K562 (cell line): ENCODE measurements at regions not wholly inside any gene's neighbourhood (a gene's known extent, or its start where the extent isn't known, plus 50 kb on each side); places are given as distances from the start of the nearest gene placed in this dataset.

ENCODE experiments used
- ATAC-seq: fragments of 200-7000 bp; cut with Tn5 transposase; 3 replicates; pipeline ENCODE4 v1.9.1; 2020; ENCODE audit warnings: moderate library complexity
- BruUV-seq: library from RNA; stranded (reverse); fragments of 400-500 nt; replicated peaks from 2 replicates; lab custom pipeline; 2021; lab: Mats Ljungman, UMichigan
- CTCF ChIA-PET: fragments of 300-600 bp; formaldehyde crosslinking; extraction: SDS; loops from one replicate; lab custom pipeline; 2021; ENCODE audit warnings: low intra/inter-chr PET ratio; lab: Yijun Ruan, JAX
- POLR2A ChIA-PET: fragments of 300-600, 350-650 bp; sonication (Branson Sonifier 250); formaldehyde crosslinking; extraction: SDS; loops from one replicate; lab custom pipeline; 2021; ENCODE audit warnings: antibody characterized with exemption, inconsistent platforms; lab: Yijun Ruan, JAX
- DNase-seq, 4 experiments: peaks; one replicate each; pipeline versions ENCODE4 v3.0.0 to v3.0.0-alpha.2; 2011 to 2018; ENCODE audit warnings: low spot score in 3 of 4, mixed read lengths in 3 of 4; ENCODE audit errors: extremely low read depth in 1 of 4
- FAIRE-seq: peaks from 2 replicates; lab custom pipeline; 2011; peaks lifted over from hg19 to GRCh38; lab: Jason Lieb, UNC
- H2AFZ ChIP-seq: 2 replicates; pipeline ENCODE4 v1.6.0; 2011; ENCODE audit warnings: low read depth, low read length, control low read depth, inconsistent platforms
- H3K27ac ChIP-seq: fragments of 200-600 bp; 3 replicates; pipeline ENCODE4 v1.8.0; 2011; ENCODE audit warnings: low read depth, mild to moderate bottlenecking, control low read depth, inconsistent platforms, low read length, moderate library complexity, mixed read lengths; ENCODE audit errors: extremely low read depth
- H3K27me3 ChIP-seq, 2 experiments: fragments of 300-600 bp in 1 of 2; 2 replicates in 1 of 2; 3 replicates in 1 of 2; pipeline versions ENCODE4 v1.6.0 to v1.8.0; 2011; ENCODE audit warnings: inconsistent platforms in 2 of 2, low read length in 2 of 2, mild to moderate bottlenecking in 1 of 2, mixed read lengths in 1 of 2, moderate library complexity in 1 of 2; ENCODE audit not compliant: control insufficient read depth in 2 of 2, insufficient read depth in 2 of 2
- H3K36me3 ChIP-seq: fragments of 300-600 bp; 3 replicates; pipeline ENCODE4 v1.8.0; 2011; ENCODE audit warnings: mild to moderate bottlenecking, low read length, inconsistent platforms; ENCODE audit not compliant: control insufficient read depth, insufficient read depth
- H3K4me1 ChIP-seq, 2 experiments: fragments of 200-600 bp in 1 of 2; replicated peaks in 1 of 2; 2 replicates in 1 of 2; 3 replicates in 1 of 2; pipeline versions ENCODE4 v1.5.1 to v1.8.0; 2011; ENCODE audit warnings: inconsistent platforms in 2 of 2, low read length in 2 of 2, mild to moderate bottlenecking in 1 of 2, mixed read lengths in 1 of 2, moderate library complexity in 1 of 2; ENCODE audit not compliant: control insufficient read depth in 2 of 2, insufficient read depth in 2 of 2
- H3K4me2 ChIP-seq: 2 replicates; pipeline ENCODE4 v1.6.1; 2011; ENCODE audit warnings: low read length, control low read depth, inconsistent platforms, mixed read lengths; ENCODE audit not compliant: insufficient read depth
- H3K4me3 ChIP-seq: fragments of 200-600 bp; sonication (generic), shearing (Covaris generic); 2 replicates; pipeline ENCODE4 v1.5.1; 2016; ENCODE audit warnings: control low read depth, inconsistent platforms
- H3K79me2 ChIP-seq: fragments of 200-600 bp; 3 replicates; pipeline ENCODE4 v1.8.0; 2011; ENCODE audit warnings: low read length, inconsistent platforms; ENCODE audit not compliant: control insufficient read depth, insufficient read depth
- H3K9ac ChIP-seq, 2 experiments: 2 replicates each; pipeline versions ENCODE4 v1.6.0 to v1.6.1; 2011; ENCODE audit warnings: low read depth in 2 of 2, low read length in 2 of 2, control low read depth in 1 of 2, inconsistent platforms in 1 of 2, mild to moderate bottlenecking in 1 of 2, mixed read lengths in 1 of 2; ENCODE audit not compliant: insufficient read depth in 1 of 2
- H3K9me1 ChIP-seq: one replicate; pipeline ENCODE4 v1.6.0; 2011; ENCODE audit warnings: inconsistent platforms, mild to moderate bottlenecking, low read length, moderate library complexity; ENCODE audit not compliant: control insufficient read depth, insufficient read depth
- H3K9me3 ChIP-seq: replicated peaks from 2 replicates; pipeline ENCODE4 v1.5.1; 2011; ENCODE audit warnings: low read depth, low read length, inconsistent platforms; ENCODE audit not compliant: control insufficient read depth, insufficient read depth
- H4K20me1 ChIP-seq: replicated peaks from 2 replicates; pipeline ENCODE4 v1.6.1; 2011; ENCODE audit warnings: low read length, inconsistent platforms, mixed read lengths; ENCODE audit not compliant: control insufficient read depth, insufficient read depth
- ARNT ChIP-seq, 2 experiments: fragments of 450-650 bp; IDR thresholded peaks; 2 replicates each; pipeline ENCODE4 v1.6.1; 2016; ENCODE audit warnings: mild to moderate bottlenecking in 1 of 2
- CBX3 ChIP-seq, 2 experiments: IDR thresholded peaks; 1 replicate in 1 of 2; 2 replicates in 1 of 2; pipeline ENCODE4 v1.6.1; 2012; ENCODE audit warnings: inconsistent platforms in 2 of 2, low read length in 2 of 2, borderline replicate concordance in 1 of 2, control low read depth in 1 of 2
- CREB1 ChIP-seq, 2 experiments: sonication (generic) in 1 of 2; formaldehyde crosslinking in 1 of 2; IDR thresholded peaks; 2 replicates each; pipeline versions ENCODE4 v1.6.1 to v1.8.0; 2012 to 2022; ENCODE audit warnings: inconsistent platforms in 1 of 2, mild to moderate bottlenecking in 1 of 2, missing genetic modification reagents in 1 of 2, moderate library complexity in 1 of 2
- CSDE1 ChIP-seq, 2 experiments: fragments of 450-650 bp; IDR thresholded peaks; 2 replicates each; pipeline ENCODE4 v1.6.1; 2016; ENCODE audit warnings: mild to moderate bottlenecking in 1 of 2
- CXXC5 ChIP-seq: fragments of 250-450 bp; sonication (Bioruptor Pico); IDR thresholded peaks from 2 replicates; pipeline ENCODE4 v1.8.0; 2022; ENCODE audit warnings: inconsistent platforms, mild to moderate bottlenecking, moderate library complexity
- E2F1 ChIP-seq: sonication (generic); formaldehyde crosslinking; IDR thresholded peaks from 2 replicates; pipeline ENCODE4 v1.8.1; 2023; ENCODE audit warnings: mild to moderate bottlenecking, missing genetic modification reagents, moderate library complexity
- RBM14 ChIP-seq: fragments of 200-400 bp; formaldehyde crosslinking; IDR thresholded peaks from 2 replicates; pipeline ENCODE4 v1.6.1; 2018; ENCODE audit warnings: low read depth, mild to moderate bottlenecking, low read length, moderate library complexity, borderline replicate concordance; ENCODE audit not compliant: insufficient read depth
- RBM39 ChIP-seq: fragments of 200-400 bp; formaldehyde crosslinking; optimal IDR thresholded peaks from 2 replicates; pipeline ENCODE3; 2018; ENCODE audit warnings: low read depth, low read length
- SIN3A ChIP-seq, 2 experiments: fragments of 150-350 bp in 1 of 2; IDR thresholded peaks; 2 replicates each; pipeline ENCODE4 v1.6.1; 2011 to 2016; ENCODE audit warnings: borderline replicate concordance in 2 of 2, low read depth in 2 of 2, low read length in 2 of 2, mild to moderate bottlenecking in 2 of 2, moderate library complexity in 2 of 2; ENCODE audit not compliant: control insufficient read depth in 1 of 2
- SMAD1 ChIP-seq: fragments of 150-350 bp; IDR thresholded peaks from 2 replicates; pipeline ENCODE4 v1.6.1; 2014; ENCODE audit warnings: low read length, low read depth; ENCODE audit not compliant: partially characterized antibody
- SPI1 ChIP-seq: IDR thresholded peaks from 2 replicates; pipeline ENCODE4 v1.6.1; 2011; ENCODE audit warnings: low read depth, low read length, control low read depth, borderline replicate concordance
- USF1 ChIP-seq: sonication (generic); formaldehyde crosslinking; IDR thresholded peaks from 2 replicates; pipeline ENCODE4 v1.9.0; 2022; ENCODE audit warnings: mild to moderate bottlenecking, missing genetic modification reagents
- ZNF124 ChIP-seq: sonication (generic); formaldehyde crosslinking; IDR thresholded peaks from 2 replicates; pipeline ENCODE4 v1.8.1; 2022; ENCODE audit warnings: missing genetic modification reagents
- ZNF778 ChIP-seq: fragments of 450-650 bp; formaldehyde crosslinking; IDR thresholded peaks from 2 replicates; pipeline ENCODE4 v1.4.0; 2020; ENCODE audit warnings: mild to moderate bottlenecking, moderate library complexity
- WGBS: fragments of 100-300 bp; shearing (Covaris generic); methylation state at CpG from one replicate; pipeline ENCODE4 v1.1.6; 2016; ENCODE audit warnings: low coverage, mixed read lengths; ENCODE audit not compliant: insufficient coverage; ENCODE audit errors: missing lambda C conversion rate; 5-methylcytosine and 5-hydroxymethylcytosine counted together
- in situ Hi-C: fragments of 300-500 bp; cut with MboI; formaldehyde crosslinking; loops from 4 replicates; pipeline ENCODE4 v1.15.0; 2018; ENCODE audit warnings: inconsistent platforms, mixed read lengths
- intact Hi-C: fragments of 100-400 bp; cut with micrococcal nuclease; formaldehyde crosslinking; loops from 2 replicates; pipeline ENCODE4 v1.14.2; 2022
- TF ChIP-seq, protein P1 (sequence below), 2 experiments: fragments of 200-800 bp in 1 of 2; sonication (Bioruptor generic) in 1 of 2; sonication (generic) in 1 of 2; formaldehyde crosslinking in 1 of 2; IDR thresholded peaks in 1 of 2; conservative IDR thresholded peaks in 1 of 2; 2 replicates each; pipeline versions ENCODE4 v1.5.0 to v1.6.1; 2016 to 2020; ENCODE audit warnings: missing compliant biosample characterization in 1 of 2, missing genetic modification characterization in 1 of 2, missing genetic modification reagents in 1 of 2

- no peaks in the 10 kb centered on the region for H3K9me1 ChIP-seq
- TF ChIP-seq CXXC5 (CRISPR knock-in tag) (no peak), RBM39 (no peak), E2F1 (CRISPR knock-in tag) (no peak), SMAD1 (no peak), SIN3A (IDR thresholded peaks at IDR 0.05; ENCODE audit: borderline replicate concordance in 2 of 2, control insufficient read depth in 1 of 2, low read depth in 2 of 2, low read length in 2 of 2) (no peak), ZNF778 (CRISPR knock-in tag) (no peak), CREB1 (IDR thresholded peaks at IDR 0.05) (no peak), CREB1 (CRISPR knock-in tag; IDR thresholded peaks at IDR 0.05) (no peak), ZNF124 (CRISPR knock-in tag) (no peak), CBX3 (IDR thresholded peaks at IDR 0.05; ENCODE audit: borderline replicate concordance in 1 of 2, low read length in 2 of 2) (no peak), ARNT (IDR thresholded peaks at IDR 0.05) (no peak), CSDE1 (IDR thresholded peaks at IDR 0.05) (no peak), RBM14 (no peak), USF1 (CRISPR knock-in tag) (no peak), SPI1 (no peak)
- TF ChIP-seq, protein P1, sequence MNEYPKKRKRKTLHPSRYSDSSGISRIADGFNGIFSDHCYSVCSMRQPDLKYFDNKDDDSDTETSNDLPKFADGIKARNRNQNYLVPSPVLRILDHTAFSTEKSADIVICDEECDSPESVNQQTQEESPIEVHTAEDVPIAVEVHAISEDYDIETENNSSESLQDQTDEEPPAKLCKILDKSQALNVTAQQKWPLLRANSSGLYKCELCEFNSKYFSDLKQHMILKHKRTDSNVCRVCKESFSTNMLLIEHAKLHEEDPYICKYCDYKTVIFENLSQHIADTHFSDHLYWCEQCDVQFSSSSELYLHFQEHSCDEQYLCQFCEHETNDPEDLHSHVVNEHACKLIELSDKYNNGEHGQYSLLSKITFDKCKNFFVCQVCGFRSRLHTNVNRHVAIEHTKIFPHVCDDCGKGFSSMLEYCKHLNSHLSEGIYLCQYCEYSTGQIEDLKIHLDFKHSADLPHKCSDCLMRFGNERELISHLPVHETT (CRISPR knock-in tag; conservative IDR thresholded peaks at IDR 0.05 in 1 of 2, IDR thresholded peaks at IDR 0.05 in 1 of 2), result no peak
- intact Hi-C loops (no loop called here), in situ Hi-C loops (no loop called here)
- CTCF ChIA-PET, result no interaction called here
- 0% methylated on average over 3 of the region's 3 CpGs for WGBS
- FAIRE-seq (no peak), DNase-seq (no peak), ATAC-seq (no peak)
- H2AFZ ChIP-seq, result no peak overlapping the region
- no peak overlapping the region for H3K27ac ChIP-seq
- no peak overlapping the region for H3K9ac ChIP-seq
- no peaks in the 10 kb centered on the region for H3K36me3 ChIP-seq
- no TSS peak for BruUV-seq
- no peaks in the 10 kb centered on the region for H3K9me3 ChIP-seq
- no peak overlapping the region for H3K4me2 ChIP-seq
- H3K4me3 ChIP-seq, result no peak overlapping the region
- H3K4me1 ChIP-seq, result no peaks in the 10 kb centered on the region
- no peaks in the 10 kb centered on the region for H3K27me3 ChIP-seq
- H3K79me2 ChIP-seq, result no peaks in the 10 kb centered on the region
- H4K20me1 ChIP-seq, result no peaks in the 10 kb centered on the region
- POLR2A ChIA-PET, result no interaction called here
Measured at GRCh38 chr2:66683064-66683463, 248.1 kb downstream of the MEIS1 start.
